Thoracic aorta (tissue), 2 donors: ENCODE measurements at regions not wholly inside any gene's neighbourhood (a gene's known extent, or its start where the extent isn't known, plus 50 kb on each side); places are given as distances from the start of the nearest gene placed in this dataset.
"Not testable (repeated sequence)": the region's sequence is repeated elsewhere in the genome, so short reads cannot be mapped to it uniquely, and the experiment has no call there.

Experiments
- ATAC-seq: fragments of 150-250 bp; one replicate; pipeline ENCODE4 v1.8.0; 2017; ENCODE audit warnings: low read depth; ENCODE audit not compliant: insufficient number of reproducible peaks, low FRiP score
- DNase-seq: peaks from one replicate; pipeline ENCODE4 v3.0.0-alpha.2; 2020; ENCODE audit warnings: low spot score
- H3K27ac ChIP-seq, 2 donors: fragments of 200-600 bp; sonication (generic); 1 replicate in 1 of 2; 2 replicates in 1 of 2; pipeline ENCODE4 v1.5.1; 2016; ENCODE audit warnings: mild to moderate bottlenecking in 2 of 2, moderate library complexity in 2 of 2
- H3K27me3 ChIP-seq: fragments of 200-600 bp; sonication (generic); replicated peaks from 2 replicates; pipeline ENCODE4 v1.6.0; 2016; ENCODE audit warnings: mild to moderate bottlenecking; ENCODE audit not compliant: insufficient read depth
- H3K36me3 ChIP-seq: fragments of 200-600 bp; sonication (generic); one replicate; pipeline ENCODE4 v1.5.1; 2016
- H3K4me1 ChIP-seq, 2 donors: fragments of 200-600 bp; sonication (generic); 1 replicate in 1 of 2; 2 replicates in 1 of 2; pipeline versions ENCODE4 v1.5.1 to v1.6.0; 2016; ENCODE audit warnings: low read depth in 2 of 2, mild to moderate bottlenecking in 1 of 2; ENCODE audit not compliant: control insufficient read depth in 1 of 2
- H3K4me3 ChIP-seq: fragments of 200-600 bp; sonication (generic); 2 replicates; pipeline ENCODE4 v1.5.1; 2016; ENCODE audit warnings: mild to moderate bottlenecking
- H3K9me3 ChIP-seq: fragments of 200-600 bp; sonication (generic); 2 replicates; pipeline ENCODE4 v1.5.1; 2016
- TF ChIP-seq, protein P1 (sequence below): fragments of 200-600 bp; sonication (generic); IDR thresholded peaks from one replicate; pipeline ENCODE4 v1.5.1; 2019; ENCODE audit warnings: antibody characterized with exemption

DNA sequence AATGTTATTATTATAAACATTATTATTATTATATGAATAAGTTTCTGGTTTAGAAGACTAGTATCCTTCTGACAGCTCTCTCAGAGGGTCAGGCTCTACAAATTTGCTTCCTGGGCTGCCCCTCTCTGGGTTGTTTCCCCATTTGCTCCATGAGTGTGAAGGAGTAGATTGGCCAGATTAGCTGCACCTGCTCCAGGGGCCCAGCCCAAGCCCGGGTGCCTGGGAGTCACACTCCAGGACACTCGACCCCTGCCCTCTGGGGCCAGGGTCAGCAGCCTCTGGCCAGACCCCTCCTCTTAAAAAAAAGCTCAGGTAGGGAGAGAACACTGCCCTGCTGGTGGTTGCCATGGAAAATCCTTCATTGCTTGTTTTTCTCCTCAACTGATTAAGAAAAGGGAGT, 169.0 kb upstream of the FOXD4L5 start:
- not testable (repeated sequence) for ATAC-seq, H3K27ac ChIP-seq, H3K4me3 ChIP-seq, H3K4me1 ChIP-seq, DNase-seq, H3K27me3 ChIP-seq, H3K36me3 ChIP-seq, H3K9me3 ChIP-seq

DNA sequence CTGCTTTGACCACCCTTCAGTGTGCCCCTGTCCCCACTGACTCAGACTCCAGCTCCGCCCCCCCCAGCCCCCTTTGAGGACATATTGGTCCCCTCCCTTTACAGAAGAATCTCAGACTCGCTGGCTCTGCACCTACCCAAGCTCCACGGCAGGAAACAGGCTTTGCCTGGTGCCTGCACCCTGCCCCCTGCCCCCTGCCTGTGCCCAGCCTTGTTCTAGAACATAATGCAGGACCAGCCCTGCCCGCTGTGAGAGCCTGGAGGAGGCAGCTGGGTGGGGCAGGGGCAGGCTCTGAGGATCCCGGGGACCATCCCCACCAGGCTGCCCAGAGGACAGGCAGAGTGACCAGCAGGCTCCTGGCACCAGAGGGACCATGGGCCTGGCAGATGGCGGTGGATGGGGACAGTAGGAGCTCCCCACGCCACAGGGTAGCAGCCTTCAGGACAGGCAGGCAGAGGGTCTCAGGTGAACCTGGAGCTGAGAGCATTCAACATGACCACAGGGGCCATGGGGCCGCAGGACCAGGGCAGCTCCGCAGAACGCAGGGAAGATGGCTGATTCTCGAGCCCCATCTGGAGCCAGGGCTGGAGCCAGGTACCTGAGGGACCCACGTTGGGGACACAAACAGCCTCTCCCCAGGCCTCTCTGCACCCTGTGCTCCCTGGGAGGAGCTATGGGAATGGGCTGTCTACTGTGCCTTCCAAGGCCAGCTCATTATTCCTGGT, 165.0 kb upstream of the FOXD4L5 start:
- H3K27ac ChIP-seq, DNase-seq, H3K27me3 ChIP-seq, H3K4me1 ChIP-seq, H3K9me3 ChIP-seq, H3K36me3 ChIP-seq, H3K4me3 ChIP-seq, ATAC-seq: not testable (repeated sequence)

DNA sequence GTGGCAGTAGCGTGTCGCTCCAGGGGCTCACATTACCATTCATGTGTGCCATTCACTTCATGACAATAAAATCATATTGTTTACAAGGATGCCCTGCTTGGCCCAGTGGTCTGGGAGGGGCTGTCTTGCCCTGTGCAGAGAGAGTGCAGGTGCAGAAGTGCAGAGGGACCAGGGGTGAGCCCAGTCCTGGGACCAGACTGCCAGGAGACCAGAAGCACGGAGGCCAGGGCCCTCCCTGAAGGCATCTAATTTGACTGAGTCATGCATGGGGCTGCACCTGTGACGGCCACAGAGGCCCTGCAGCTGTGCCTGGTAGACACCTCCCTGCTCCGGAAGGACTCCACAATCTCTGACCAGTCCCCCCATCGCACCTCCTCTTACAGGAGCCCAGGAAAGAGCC, 164.4 kb upstream of the FOXD4L5 start:
- no peaks in the 10 kb centered on the region for H3K27me3 ChIP-seq
- no peaks in the 10 kb centered on the region for H3K36me3 ChIP-seq
- H3K27ac ChIP-seq = no peak overlapping the region
- DNase-seq = no peak
- H3K4me1 ChIP-seq = no peaks in the 10 kb centered on the region
- no peak overlapping the region for H3K4me3 ChIP-seq
- TF ChIP-seq, protein P1, sequence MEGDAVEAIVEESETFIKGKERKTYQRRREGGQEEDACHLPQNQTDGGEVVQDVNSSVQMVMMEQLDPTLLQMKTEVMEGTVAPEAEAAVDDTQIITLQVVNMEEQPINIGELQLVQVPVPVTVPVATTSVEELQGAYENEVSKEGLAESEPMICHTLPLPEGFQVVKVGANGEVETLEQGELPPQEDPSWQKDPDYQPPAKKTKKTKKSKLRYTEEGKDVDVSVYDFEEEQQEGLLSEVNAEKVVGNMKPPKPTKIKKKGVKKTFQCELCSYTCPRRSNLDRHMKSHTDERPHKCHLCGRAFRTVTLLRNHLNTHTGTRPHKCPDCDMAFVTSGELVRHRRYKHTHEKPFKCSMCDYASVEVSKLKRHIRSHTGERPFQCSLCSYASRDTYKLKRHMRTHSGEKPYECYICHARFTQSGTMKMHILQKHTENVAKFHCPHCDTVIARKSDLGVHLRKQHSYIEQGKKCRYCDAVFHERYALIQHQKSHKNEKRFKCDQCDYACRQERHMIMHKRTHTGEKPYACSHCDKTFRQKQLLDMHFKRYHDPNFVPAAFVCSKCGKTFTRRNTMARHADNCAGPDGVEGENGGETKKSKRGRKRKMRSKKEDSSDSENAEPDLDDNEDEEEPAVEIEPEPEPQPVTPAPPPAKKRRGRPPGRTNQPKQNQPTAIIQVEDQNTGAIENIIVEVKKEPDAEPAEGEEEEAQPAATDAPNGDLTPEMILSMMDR = no peak
- ATAC-seq = no peak
- no peaks in the 10 kb centered on the region for H3K9me3 ChIP-seq

DNA sequence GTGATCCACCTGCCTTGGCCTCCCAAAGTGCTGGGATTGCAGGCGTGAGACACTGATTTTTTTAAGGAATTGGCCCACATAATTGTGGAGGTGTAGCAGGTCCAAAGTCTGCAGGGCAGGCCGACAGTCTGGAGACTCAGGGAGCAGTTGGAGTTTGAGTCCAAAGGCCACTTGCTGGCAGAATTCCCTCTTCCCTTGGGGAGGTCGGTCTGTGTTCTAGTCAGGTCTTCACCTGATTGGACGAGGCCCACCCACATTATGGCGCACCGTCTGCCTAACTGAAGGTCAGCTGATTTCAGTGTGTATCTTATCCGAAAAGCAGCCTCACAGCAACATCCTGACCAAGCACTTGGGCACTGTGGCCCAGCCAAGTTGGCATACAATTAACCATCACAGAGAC, 162.1 kb upstream of the FOXD4L5 start:
- DNase-seq, H3K4me1 ChIP-seq, ATAC-seq, H3K36me3 ChIP-seq, H3K27ac ChIP-seq, H3K27me3 ChIP-seq, H3K4me3 ChIP-seq, H3K9me3 ChIP-seq: not testable (repeated sequence)

DNA sequence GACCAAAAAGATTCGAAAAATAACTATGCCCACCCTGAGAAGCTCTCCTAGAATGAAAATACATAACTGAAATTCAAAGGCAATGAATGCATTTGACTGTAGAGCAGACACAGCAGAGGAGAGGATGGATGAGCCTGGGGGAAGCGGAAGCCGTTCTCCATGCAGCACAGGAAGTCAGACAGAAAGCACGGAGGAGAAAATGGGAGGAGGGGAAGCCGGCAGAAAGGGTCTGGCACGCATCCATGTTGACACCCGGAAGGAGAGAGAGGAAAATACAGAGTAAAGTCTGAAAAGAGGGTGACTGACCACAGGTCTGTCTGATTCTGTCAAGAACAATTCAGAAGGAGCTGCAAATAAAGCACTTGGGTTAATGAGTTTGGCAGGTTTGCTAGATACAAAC, 161.0 kb upstream of the FOXD4L5 start:
- not testable (repeated sequence) for H3K9me3 ChIP-seq, H3K27me3 ChIP-seq, H3K4me3 ChIP-seq, H3K36me3 ChIP-seq, H3K27ac ChIP-seq, ATAC-seq, H3K4me1 ChIP-seq, DNase-seq

DNA sequence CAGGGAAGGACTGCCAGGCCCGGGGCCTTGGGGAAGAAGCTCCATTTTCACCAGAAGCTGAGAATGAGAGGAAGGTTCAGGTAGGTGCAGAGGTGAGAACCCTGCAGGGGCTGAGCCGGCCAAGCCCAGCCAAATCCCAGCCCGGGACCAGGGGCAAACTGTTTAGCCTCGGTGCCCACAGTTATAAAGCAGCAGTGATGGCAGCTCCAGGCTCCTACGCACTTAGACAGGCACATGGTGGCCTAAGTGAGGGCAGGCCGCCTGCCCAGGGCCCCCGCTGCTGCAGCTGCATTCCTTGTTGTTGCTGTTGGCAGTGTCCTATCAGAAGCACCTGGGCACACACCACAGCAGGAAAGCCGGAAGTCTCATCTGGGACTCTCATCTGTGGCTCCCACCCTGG, 159.9 kb upstream of the FOXD4L5 start:
- Histone ChIP-seq H3K4me3 (no peak overlapping the region), H3K4me1 (no peaks in the 10 kb centered on the region), H3K27ac (no peak overlapping the region), H3K9me3 (no peaks in the 10 kb centered on the region), H3K36me3 (no peaks in the 10 kb centered on the region), H3K27me3 (no peaks in the 10 kb centered on the region)
- TF ChIP-seq, protein P1 = no peak
- no peak for ATAC-seq
- no peak for DNase-seq

DNA sequence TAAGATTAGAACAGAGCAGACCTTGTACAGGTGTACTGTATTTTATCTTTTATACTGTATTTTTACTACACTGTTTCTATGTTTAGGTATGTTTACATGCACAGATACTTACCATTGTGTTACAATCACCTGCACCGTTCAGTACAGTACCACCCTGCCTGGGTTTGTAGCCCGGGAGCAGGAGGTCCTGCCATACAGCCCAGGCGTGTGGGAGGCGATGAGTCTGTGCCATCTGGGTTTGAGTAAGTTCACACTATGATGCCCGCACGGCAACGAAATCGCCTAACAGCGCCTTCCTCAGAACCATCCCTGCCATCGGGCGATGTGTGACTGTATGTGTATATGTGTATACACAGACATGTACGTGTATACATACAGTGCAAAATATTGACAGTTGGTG, 157.1 kb upstream of the FOXD4L5 start:
- H3K27ac ChIP-seq, DNase-seq, H3K4me1 ChIP-seq, ATAC-seq, H3K36me3 ChIP-seq, H3K9me3 ChIP-seq, H3K4me3 ChIP-seq, H3K27me3 ChIP-seq: not testable (repeated sequence)

DNA sequence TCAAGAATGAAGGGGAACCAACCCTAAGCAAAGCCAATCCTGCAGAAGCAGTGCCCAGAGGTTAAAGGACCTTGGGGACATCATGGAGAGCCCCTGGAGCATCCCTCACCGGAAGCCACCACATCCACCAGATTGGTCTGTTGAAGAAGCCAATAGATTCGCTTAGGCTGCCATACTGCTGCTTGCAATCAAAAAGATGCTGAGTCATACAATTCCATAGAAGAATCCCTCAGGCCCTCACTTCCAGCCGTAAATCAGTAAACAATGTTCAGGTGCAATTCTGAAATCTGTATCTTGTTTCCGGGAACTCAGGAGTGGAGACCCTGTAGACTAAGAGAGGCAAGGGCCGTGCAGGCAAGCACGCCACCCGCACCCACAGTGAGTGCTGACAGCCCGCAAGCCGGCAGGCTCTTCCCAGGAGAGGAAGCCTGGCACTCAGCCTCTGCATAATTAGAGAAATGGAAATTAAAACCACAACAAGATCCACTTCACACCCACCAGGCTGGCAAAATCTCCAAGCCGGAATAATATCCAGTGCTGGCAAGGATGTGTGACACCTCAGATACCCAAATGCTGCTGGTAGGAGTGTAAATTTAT, 156.4 kb upstream of the FOXD4L5 start:
- ATAC-seq, H3K27me3 ChIP-seq, DNase-seq, H3K9me3 ChIP-seq, H3K27ac ChIP-seq, H3K4me3 ChIP-seq, H3K36me3 ChIP-seq, H3K4me1 ChIP-seq: not testable (repeated sequence)
